ENCODE measurements at regions not wholly inside any gene's neighbourhood (a gene's known extent, or its start where the extent isn't known, plus 50 kb on each side); places are given as distances from the start of the nearest gene placed in this dataset.

DNA sequence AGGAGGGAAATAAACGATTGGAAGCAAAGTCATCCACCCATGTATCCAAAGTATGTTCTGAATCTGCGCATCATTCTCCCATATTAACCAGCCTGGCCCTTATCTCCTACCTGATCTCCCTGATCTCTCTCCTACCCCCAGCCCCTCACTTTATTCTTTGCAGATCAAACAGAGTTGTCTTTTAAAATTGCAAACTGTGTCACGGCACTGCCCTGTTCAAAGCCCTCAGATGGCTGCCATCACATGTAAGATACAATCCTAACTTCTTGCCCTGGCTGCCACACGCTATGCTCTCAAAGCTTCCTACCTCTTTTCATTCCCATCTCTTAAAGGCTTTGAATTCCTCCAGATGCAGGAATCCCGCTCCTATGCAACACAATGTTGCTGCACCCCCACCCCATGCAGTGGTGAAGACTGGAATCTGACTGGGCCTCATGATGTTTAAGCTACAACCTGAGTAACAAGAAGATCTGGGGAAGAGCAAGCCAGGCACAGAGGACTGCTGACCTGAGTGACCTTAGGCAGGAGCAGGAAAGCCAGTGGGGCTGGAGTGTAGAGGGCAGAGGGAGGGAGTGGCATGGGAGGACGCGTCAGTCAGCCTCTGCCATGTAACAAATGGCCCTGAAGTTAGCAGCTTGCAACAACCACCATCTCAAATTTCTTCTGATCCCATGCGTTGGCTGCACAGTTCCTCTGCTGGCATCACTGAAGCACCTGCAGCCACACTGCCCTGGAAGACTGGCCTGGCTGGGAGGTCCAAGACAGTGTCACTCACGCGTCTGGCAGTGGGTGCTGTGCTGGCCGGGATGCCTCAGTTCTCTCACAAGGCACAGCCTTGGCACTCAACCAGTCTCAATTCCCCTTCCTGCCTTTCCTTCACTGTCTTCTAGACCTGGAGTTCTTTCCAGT lies 382.8 kb downstream of the BCL11B start:
- no peak for DNase-seq

GRCh38 chr14:98889836-98890185 lies 382.2 kb downstream of the BCL11B start:
- no peak for DNase-seq

- DNase-seq, result no peak
Measured at GRCh38 chr14:98890556-98891340, 381.2 kb downstream of the BCL11B start.

- no peak for DNase-seq
Measured at GRCh38 chr14:98893675-98894074, 378.3 kb downstream of the BCL11B start.

DNA sequence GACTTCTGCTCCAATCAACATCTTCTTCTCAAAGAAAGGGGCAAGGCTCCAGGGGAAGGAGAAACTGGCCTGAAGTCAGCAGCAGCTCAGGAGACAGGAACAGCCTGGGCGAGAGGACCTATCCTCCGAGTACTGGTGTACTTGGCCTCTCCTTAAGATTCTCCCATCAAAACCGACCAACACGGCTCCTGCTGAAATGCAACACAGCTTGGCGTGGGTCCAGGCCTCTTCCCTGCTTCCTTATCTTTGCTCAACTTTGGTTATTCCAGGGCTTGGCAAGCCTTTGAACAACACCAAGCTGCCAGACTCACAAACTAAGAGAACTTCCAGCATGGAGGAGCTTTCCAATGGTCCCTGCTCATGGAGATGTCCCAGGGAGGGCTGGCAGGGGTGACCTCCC lies 377.4 kb downstream of the BCL11B start:
- no peak for DNase-seq

DNA sequence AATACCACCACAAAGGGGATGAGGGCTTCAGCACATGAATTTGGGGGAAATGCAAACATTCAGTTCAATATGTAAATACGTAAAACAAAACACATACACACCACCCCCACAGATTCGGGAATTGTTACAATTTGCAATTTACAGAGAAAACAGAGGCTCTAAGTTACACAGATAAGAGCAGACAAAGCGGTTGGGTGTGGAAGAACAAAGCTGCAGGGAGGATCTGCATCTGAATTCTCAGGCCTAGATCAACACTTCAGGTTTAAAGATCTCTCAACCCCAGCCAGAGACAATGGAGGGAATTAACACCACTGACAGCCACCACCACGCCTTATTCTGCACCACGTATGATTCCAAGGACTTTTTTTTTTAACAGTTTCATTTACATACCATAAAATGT lies 375.5 kb downstream of the BCL11B start:
- no peak for DNase-seq

- DNase-seq, result no peak
Measured at GRCh38 chr14:98897605-98898309, 374.2 kb downstream of the BCL11B start.

GRCh38 chr14:98899441-98899840 lies 372.6 kb downstream of the BCL11B start:
- no peak for DNase-seq

DNA sequence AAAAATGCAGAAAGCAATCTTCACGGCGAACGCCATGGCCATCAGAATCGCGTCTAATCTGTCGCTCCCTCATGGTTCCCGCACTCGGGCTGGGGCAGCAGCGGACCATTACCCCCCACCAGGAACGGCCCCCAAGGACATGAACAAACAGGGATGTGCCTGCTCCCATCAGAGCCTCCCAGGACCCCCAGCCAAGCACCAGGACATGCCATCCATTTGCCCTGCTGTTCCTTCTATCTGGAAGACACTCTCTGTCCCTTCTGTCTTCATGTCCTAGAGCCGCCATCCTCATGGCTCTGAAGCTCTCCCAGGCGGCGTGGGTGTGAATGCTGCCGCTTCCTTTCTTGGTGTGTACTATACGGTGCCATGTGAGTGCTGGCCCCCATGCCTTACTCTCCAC lies 371.8 kb downstream of the BCL11B start:
- DNase-seq, result no peak

GRCh38 chr14:98900798-98901197 lies 371.2 kb downstream of the BCL11B start:
- DNase-seq, result no peak

DNA sequence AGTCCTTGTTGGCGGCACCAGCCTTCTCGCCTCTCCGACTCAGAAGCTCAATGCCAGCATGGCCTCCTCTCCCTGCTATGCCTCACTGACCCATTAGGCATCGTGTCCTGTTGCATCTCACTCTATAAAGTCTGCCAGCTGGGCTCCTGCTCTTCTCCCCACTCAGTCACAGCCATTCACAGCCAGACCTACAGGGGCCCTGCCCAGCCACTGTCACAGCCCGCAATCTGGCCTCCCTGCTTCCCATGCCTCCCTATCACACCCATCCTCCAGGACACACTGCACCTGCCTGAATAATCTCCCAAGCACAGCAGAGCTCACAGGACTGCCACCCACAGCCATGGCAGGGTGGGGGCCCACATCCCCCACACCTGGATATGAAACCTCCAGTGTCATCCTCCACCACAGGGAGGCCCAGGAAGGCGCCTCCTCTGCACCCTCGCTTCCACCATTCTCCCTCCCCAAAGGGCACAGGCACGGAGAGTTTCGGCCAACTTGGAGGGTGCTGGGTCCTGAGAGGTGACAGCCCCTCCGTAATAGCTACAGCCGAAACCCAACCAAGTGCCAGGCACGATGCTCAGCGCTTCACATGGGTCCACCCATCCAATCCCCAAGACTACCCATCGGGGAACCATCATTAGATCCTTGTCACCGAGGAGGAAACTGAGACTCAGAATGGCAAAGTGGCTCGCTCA lies 370.3 kb downstream of the BCL11B start:
- no peak for DNase-seq

GRCh38 chr14:98903371-98903770 lies 368.6 kb downstream of the BCL11B start:
- no peak for DNase-seq

DNA sequence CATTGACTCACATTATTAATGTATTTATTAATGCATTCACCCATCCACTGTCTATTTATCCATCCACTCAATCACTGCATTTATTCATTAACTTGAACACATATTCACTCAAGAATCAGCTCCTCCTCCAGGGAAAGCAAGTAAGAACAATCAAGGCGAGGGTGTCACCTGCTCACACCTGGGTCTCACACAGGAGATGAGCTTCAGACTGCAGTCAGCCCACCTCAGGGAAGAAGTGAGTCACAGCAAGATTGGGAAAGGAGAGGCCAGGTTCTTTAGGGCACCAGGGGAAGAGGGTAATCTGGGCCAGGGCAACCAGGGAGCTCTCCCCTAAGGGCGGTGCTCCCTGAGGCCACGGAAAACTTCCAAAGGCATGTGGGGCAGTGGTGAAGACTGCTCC lies 367.3 kb downstream of the BCL11B start:
- no peak for DNase-seq

DNA sequence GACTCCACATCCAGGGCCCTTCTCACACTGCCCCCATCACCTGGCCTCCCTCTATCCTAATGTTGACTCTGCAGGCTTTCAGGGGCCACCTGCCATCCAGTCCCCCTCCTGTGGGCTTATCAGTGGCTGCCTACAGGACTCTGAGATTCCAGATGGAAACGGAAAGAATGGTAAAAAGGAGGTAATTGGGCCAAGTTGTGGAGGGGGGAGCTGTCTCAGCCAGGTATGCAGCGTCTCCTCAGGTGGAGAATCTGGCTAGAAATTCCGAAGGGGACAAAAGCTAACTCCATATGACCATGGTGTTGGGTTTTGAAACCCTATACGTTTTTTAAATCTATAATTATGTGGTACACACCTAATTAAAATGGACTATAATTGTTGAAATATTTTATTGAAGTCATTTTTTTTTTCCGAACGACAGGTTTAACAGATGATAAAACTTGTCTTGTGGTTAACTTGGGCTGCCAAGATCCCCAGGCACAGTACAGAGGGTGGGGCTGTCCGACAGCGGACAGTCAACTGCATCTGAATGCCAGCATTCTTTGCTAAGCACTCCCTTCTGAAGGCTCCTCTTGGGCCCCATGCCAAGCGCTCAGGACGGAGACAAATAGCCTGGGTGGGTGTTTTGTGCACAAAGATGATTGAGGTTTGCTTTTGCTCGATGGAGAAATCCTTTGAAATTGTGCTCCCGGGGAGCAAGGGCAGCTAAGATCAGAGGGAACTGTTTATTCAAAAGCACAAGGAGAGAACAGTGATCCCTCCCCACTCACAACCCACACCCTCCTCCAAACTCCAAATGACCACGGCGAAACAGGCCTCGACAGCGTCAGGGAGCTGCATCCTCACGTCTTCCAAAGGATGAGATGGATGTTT lies 365.6 kb downstream of the BCL11B start:
- DNase-seq, result no peak

DNA sequence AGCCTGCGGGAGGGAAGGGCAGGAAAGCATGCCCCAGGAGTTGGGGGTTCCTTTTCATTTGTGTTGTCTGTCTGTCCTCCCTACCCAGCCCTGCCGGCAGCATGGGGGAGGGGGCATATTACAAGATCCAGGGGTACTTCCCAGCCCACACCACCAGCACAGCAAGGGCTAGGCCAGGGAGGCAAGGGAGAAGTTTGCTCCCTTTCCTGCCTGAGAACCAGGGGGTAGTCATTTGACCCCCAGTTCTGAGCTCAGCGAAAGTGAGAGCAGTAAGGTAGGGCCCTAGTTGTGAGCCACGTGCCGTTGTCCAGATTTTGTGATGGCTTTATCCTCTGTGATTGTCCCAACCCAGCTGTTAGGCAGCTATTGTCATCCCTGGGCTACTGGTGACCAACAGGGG lies 364.7 kb downstream of the BCL11B start:
- DNase-seq, result no peak

DNA sequence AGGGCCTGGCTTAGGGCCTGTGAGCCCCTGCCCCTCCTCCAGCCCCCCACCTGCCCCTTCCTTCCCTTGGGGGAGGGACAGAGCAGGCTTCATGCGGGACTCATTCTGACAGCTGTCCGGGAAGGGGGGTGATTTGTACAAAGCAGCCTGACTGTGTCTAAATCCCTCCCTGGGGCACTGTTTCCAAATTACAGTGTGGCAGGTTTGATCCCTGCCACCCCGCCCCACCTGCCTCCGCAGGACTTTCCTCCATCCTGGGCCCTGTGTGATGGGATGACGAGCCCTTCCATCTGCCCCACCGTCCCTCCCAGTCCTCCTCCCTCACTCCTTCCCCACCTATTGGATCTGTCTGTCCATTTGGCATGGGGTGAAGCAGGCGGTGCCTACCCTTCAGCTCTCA lies 363.9 kb downstream of the BCL11B start:
- DNase-seq, result no peak

DNA sequence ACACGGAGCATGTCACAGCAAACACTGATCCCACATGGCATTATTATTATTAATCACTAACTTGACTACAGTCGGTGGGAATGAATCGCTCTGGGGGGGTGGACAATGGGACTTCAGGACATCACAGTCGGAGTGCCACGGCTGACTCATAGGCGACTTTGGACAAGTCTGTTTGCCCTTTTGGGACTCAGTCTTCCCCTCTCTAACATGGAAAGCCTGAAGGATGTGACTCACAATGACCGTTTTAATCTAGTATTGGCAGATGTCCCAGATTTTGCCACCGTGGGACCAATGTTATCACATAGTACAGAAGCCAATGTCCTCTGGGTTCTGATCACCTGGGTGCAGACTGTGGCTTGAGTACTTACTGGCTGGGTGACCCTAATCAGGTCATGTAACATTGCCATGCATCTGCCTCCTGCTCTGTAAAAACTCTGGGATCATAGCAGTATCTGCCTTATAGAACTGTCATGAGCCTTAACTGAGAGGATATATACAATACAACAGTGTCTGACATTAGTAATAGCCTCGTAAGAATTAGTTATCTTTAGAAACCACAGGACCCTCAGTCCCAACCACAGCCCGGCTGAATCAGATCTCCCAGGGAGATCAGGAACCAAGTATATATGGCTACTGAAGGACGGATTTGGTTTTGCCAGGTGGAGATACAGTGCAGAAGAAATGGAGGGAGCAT lies 362.6 kb downstream of the BCL11B start:
- DNase-seq, result no peak

GRCh38 chr14:98910061-98910460 lies 361.9 kb downstream of the BCL11B start:
- no peak for DNase-seq

GRCh38 chr14:98912655-98913054 lies 359.3 kb downstream of the BCL11B start:
- DNase-seq, result no peak

- no peak for DNase-seq
Measured at GRCh38 chr14:98913967-98914650, 357.9 kb downstream of the BCL11B start.

- no peak for DNase-seq
Measured at GRCh38 chr14:98914942-98915341, 357.1 kb downstream of the BCL11B start.

Data from NCI-H2227 treated with DMSO at 0.1 percent for 48 hours (cell line).